ENCODE measurements at regions not wholly inside any gene's neighbourhood (a gene's known extent, or its start where the extent isn't known, plus 50 kb on each side); places are given as distances from the start of the nearest gene placed in this dataset.

- Mint-ChIP-seq H3K4me1 (no peaks in the 10 kb centered on the region), H3K4me3 (no peak overlapping the region), H3K36me3 (no peaks in the 10 kb centered on the region), H3K9me3 (no peaks in the 10 kb centered on the region), H3K27ac (no peak overlapping the region), H3K27me3 (ENCODE audit: low read depth) (no peaks in the 10 kb centered on the region)
- ATAC-seq (no peak), DNase-seq (ENCODE audit: low spot score) (no peak)
- TF ChIP-seq ZNF219 (CRISPR knock-in tag; IDR thresholded peaks at IDR 0.05; ENCODE audit: borderline replicate concordance), result no peak
- TF ChIP-seq USF1 (CRISPR knock-in tag; IDR thresholded peaks at IDR 0.05), result no peak
- TF ChIP-seq TCF7 (CRISPR knock-in tag; IDR thresholded peaks at IDR 0.05; ENCODE audit: low read depth), result no peak
- no peak for TF ChIP-seq RORB (CRISPR knock-in tag; IDR thresholded peaks at IDR 0.05)
- no peak for TF ChIP-seq NFATC4 (CRISPR knock-in tag; IDR thresholded peaks at IDR 0.05)
- TF ChIP-seq MLX (CRISPR knock-in tag; IDR thresholded peaks at IDR 0.05), result no peak
- TF ChIP-seq ATF6 (CRISPR knock-in tag; IDR thresholded peaks at IDR 0.05), result no peak
- TF ChIP-seq ATF1 (CRISPR knock-in tag; IDR thresholded peaks at IDR 0.05), result no peak
- no peak for TF ChIP-seq GABPB1 (CRISPR knock-in tag; IDR thresholded peaks at IDR 0.05)
- TF ChIP-seq FOXP1 (CRISPR knock-in tag; IDR thresholded peaks at IDR 0.05; ENCODE audit: borderline replicate concordance), result no peak
- TF ChIP-seq MXD4 (CRISPR knock-in tag; IDR thresholded peaks at IDR 0.05; ENCODE audit: borderline replicate concordance), result no peak
- ChIA-PET CTCF (no interaction called here), POLR2A (no interaction called here)
Measured at GRCh38 chr2:78068808-78069207, 546.6 kb upstream of the LRRTM4 start.

DNA sequence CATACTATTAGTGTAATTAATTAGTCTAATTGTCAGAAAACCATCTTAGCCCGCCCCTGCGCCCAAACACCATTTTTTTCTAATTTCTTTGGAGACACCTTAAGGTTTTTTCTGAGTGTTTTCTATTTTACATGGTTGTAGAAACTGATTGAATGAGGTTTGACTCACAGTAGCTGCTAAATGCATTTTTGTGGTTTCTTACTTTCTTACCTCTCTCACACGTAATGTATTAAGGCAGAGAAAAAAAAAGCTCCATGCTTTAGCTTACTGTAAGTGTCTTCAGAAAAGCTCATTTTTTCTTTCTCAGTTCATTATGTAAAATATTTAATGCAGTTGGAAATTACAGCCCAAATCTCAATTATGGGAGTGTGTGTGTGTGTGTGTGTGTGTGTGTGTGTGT, 548.5 kb upstream of the LRRTM4 start:
- no peaks in the 10 kb centered on the region for H3K4me1 Mint-ChIP-seq
- no peak for TF ChIP-seq IRF2 (CRISPR knock-in tag; IDR thresholded peaks at IDR 0.05; ENCODE audit: borderline replicate concordance, low read depth)
- TF ChIP-seq, protein P1, sequence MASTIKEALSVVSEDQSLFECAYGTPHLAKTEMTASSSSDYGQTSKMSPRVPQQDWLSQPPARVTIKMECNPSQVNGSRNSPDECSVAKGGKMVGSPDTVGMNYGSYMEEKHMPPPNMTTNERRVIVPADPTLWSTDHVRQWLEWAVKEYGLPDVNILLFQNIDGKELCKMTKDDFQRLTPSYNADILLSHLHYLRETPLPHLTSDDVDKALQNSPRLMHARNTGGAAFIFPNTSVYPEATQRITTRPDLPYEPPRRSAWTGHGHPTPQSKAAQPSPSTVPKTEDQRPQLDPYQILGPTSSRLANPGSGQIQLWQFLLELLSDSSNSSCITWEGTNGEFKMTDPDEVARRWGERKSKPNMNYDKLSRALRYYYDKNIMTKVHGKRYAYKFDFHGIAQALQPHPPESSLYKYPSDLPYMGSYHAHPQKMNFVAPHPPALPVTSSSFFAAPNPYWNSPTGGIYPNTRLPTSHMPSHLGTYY (CRISPR knock-in tag; IDR thresholded peaks at IDR 0.05), result no peak
- no peak for TF ChIP-seq HMGA2 (CRISPR knock-in tag; IDR thresholded peaks at IDR 0.05)
- no peak for TF ChIP-seq CDX4 (CRISPR knock-in tag; IDR thresholded peaks at IDR 0.05; ENCODE audit: borderline replicate concordance)
- TF ChIP-seq GTF2I (CRISPR knock-in tag; conservative IDR thresholded peaks at IDR 0.05), result no peak
- POLR2A ChIA-PET, result no interaction called here
- no peak overlapping the region for H3K4me3 Mint-ChIP-seq
- H3K9me3 Mint-ChIP-seq, result no peaks in the 10 kb centered on the region; the same call in 1 of the 2 replicates
- DNase-seq (ENCODE audit: low spot score), result no peak
- no peaks in the 10 kb centered on the region for H3K36me3 Mint-ChIP-seq
- ATAC-seq, result no peak
- H3K27ac Mint-ChIP-seq, result no peak overlapping the region
- H3K27me3 Mint-ChIP-seq (ENCODE audit: low read depth), result no peaks in the 10 kb centered on the region
- CTCF ChIA-PET, result no interaction called here

DNA sequence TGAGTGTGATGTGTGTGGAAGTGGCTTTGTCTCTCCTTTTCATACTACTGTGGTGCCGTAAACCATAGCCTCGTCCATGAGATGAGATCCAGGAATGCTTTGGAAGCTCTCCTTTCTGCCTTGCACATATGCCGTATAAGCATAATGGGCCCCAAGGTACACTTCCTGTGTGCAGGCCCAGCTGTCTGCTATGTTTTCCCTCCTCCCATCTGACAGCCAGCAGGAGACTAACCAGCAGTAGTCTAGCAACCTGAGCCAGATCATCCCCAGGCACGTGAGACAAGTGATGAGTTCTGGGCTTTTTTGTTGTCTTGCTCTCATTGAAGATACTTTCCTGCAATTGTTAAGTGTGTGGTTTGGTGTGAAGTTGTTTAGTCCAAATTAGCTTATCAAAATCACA, 555.5 kb upstream of the LRRTM4 start:
- H3K9me3 Mint-ChIP-seq, result peaks cover 8% of the 10 kb centered on the region
- DNase-seq (ENCODE audit: low spot score), result no peak
- no peak overlapping the region for H3K27ac Mint-ChIP-seq
- POLR2A ChIA-PET, result no interaction called here
- CTCF ChIA-PET, result no interaction called here
- H3K4me1 Mint-ChIP-seq, result peaks cover 22% of the 10 kb centered on the region
- peak; percentile 55 for ATAC-seq
- H3K27me3 Mint-ChIP-seq (ENCODE audit: low read depth), result no peaks in the 10 kb centered on the region
- no peak overlapping the region for H3K4me3 Mint-ChIP-seq
- no peak for TF ChIP-seq ZNF423 (CRISPR knock-in tag; IDR thresholded peaks at IDR 0.05)
- TF ChIP-seq GRHL2 (CRISPR knock-in tag; IDR thresholded peaks at IDR 0.05; ENCODE audit: insufficient replicate concordance, severe bottlenecking), result no peak
- no peak for TF ChIP-seq MLX (CRISPR knock-in tag; IDR thresholded peaks at IDR 0.05)
- no peak for TF ChIP-seq IRF2 (CRISPR knock-in tag; IDR thresholded peaks at IDR 0.05; ENCODE audit: borderline replicate concordance, low read depth)
- no peak for TF ChIP-seq NR3C1 (CRISPR knock-in tag; conservative IDR thresholded peaks at IDR 0.05; ENCODE audit: low read depth)
- TF ChIP-seq, protein P2, sequence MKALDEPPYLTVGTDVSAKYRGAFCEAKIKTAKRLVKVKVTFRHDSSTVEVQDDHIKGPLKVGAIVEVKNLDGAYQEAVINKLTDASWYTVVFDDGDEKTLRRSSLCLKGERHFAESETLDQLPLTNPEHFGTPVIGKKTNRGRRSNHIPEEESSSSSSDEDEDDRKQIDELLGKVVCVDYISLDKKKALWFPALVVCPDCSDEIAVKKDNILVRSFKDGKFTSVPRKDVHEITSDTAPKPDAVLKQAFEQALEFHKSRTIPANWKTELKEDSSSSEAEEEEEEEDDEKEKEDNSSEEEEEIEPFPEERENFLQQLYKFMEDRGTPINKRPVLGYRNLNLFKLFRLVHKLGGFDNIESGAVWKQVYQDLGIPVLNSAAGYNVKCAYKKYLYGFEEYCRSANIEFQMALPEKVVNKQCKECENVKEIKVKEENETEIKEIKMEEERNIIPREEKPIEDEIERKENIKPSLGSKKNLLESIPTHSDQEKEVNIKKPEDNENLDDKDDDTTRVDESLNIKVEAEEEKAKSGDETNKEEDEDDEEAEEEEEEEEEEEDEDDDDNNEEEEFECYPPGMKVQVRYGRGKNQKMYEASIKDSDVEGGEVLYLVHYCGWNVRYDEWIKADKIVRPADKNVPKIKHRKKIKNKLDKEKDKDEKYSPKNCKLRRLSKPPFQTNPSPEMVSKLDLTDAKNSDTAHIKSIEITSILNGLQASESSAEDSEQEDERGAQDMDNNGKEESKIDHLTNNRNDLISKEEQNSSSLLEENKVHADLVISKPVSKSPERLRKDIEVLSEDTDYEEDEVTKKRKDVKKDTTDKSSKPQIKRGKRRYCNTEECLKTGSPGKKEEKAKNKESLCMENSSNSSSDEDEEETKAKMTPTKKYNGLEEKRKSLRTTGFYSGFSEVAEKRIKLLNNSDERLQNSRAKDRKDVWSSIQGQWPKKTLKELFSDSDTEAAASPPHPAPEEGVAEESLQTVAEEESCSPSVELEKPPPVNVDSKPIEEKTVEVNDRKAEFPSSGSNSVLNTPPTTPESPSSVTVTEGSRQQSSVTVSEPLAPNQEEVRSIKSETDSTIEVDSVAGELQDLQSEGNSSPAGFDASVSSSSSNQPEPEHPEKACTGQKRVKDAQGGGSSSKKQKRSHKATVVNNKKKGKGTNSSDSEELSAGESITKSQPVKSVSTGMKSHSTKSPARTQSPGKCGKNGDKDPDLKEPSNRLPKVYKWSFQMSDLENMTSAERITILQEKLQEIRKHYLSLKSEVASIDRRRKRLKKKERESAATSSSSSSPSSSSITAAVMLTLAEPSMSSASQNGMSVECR (CRISPR knock-in tag; IDR thresholded peaks at IDR 0.05; ENCODE audit: borderline replicate concordance), result no peak
- TF ChIP-seq ESRRA (CRISPR knock-in tag; IDR thresholded peaks at IDR 0.05; ENCODE audit: borderline replicate concordance), result no peak
- no peaks in the 10 kb centered on the region for H3K36me3 Mint-ChIP-seq
